ENCODE measurements at regions not wholly inside any gene's neighbourhood (a gene's known extent, or its start where the extent isn't known, plus 50 kb on each side); places are given as distances from the start of the nearest gene placed in this dataset.
"Not testable (repeated sequence)": the region's sequence is repeated elsewhere in the genome, so short reads cannot be mapped to it uniquely, and the experiment has no call there.

GRCh38 chr1:106290805-106291501 lies 765.5 kb upstream of the PRMT6 start:
- no peak for DNase-seq (ENCODE audit: low read depth)
- H3K4me3 ChIP-seq (ENCODE audit: low read depth, low read length): no peak overlapping the region

- H3K4me3 ChIP-seq (ENCODE audit: low read depth, low read length): no peak overlapping the region
- DNase-seq (ENCODE audit: low read depth): no peak
Observed at GRCh38 chr1:106292130-106292529, 764.3 kb upstream of the PRMT6 start.

- H3K4me3 ChIP-seq (ENCODE audit: low read depth, low read length): no peak overlapping the region
- DNase-seq (ENCODE audit: low read depth): no peak
Observed at GRCh38 chr1:106296431-106296830, 760.0 kb upstream of the PRMT6 start.

- no peak for DNase-seq (ENCODE audit: low read depth)
- H3K4me3 ChIP-seq (ENCODE audit: low read depth, low read length): no peak overlapping the region
Observed at GRCh38 chr1:106304106-106304505, 752.4 kb upstream of the PRMT6 start.

- no peak overlapping the region for H3K4me3 ChIP-seq (ENCODE audit: low read depth, low read length)
- DNase-seq (ENCODE audit: low read depth): no peak
Observed at GRCh38 chr1:106319612-106320011, 736.9 kb upstream of the PRMT6 start.

- no peak for DNase-seq (ENCODE audit: low read depth)
- no peak overlapping the region for H3K4me3 ChIP-seq (ENCODE audit: low read depth, low read length)
Observed at GRCh38 chr1:106325600-106325999, 730.9 kb upstream of the PRMT6 start.

GRCh38 chr1:106344494-106344893 lies 712.0 kb upstream of the PRMT6 start:
- DNase-seq (ENCODE audit: low read depth): no peak
- H3K4me3 ChIP-seq (ENCODE audit: low read depth, low read length): no peak overlapping the region

- no peak overlapping the region for H3K4me3 ChIP-seq (ENCODE audit: low read depth, low read length)
- no peak for DNase-seq (ENCODE audit: low read depth)
Observed at GRCh38 chr1:106360252-106360651, 696.2 kb upstream of the PRMT6 start.

- DNase-seq (ENCODE audit: low read depth): no peak
- no peak overlapping the region for H3K4me3 ChIP-seq (ENCODE audit: low read depth, low read length)
Observed at GRCh38 chr1:106366627-106367319, 689.7 kb upstream of the PRMT6 start.

- DNase-seq (ENCODE audit: low read depth): no peak
- H3K4me3 ChIP-seq (ENCODE audit: low read depth, low read length): no peak overlapping the region
Observed at GRCh38 chr1:106378261-106378660, 678.2 kb upstream of the PRMT6 start.

- H3K4me3 ChIP-seq (ENCODE audit: low read depth, low read length): no peak overlapping the region
- no peak for DNase-seq (ENCODE audit: low read depth)
Observed at GRCh38 chr1:106380772-106381171, 675.7 kb upstream of the PRMT6 start.

- DNase-seq (ENCODE audit: low read depth); H3K4me3 ChIP-seq (ENCODE audit: low read depth, low read length): not testable (repeated sequence)
Observed at GRCh38 chr1:106389160-106389559, 667.3 kb upstream of the PRMT6 start.

GRCh38 chr1:106393046-106393445 lies 663.4 kb upstream of the PRMT6 start:
- DNase-seq (ENCODE audit: low read depth): no peak
- H3K4me3 ChIP-seq (ENCODE audit: low read depth, low read length): no peak overlapping the region

- no peak for DNase-seq (ENCODE audit: low read depth)
- H3K4me3 ChIP-seq (ENCODE audit: low read depth, low read length): no peak overlapping the region
Observed at GRCh38 chr1:106396020-106396419, 660.5 kb upstream of the PRMT6 start.

GRCh38 chr1:106398391-106398790 lies 658.1 kb upstream of the PRMT6 start:
- H3K4me3 ChIP-seq (ENCODE audit: low read depth, low read length): no peak overlapping the region
- no peak for DNase-seq (ENCODE audit: low read depth)

GRCh38 chr1:106406114-106406513 lies 650.4 kb upstream of the PRMT6 start:
- no peak overlapping the region for H3K4me3 ChIP-seq (ENCODE audit: low read depth, low read length)

GRCh38 chr1:106412321-106412720 lies 644.2 kb upstream of the PRMT6 start:
- DNase-seq (ENCODE audit: low read depth); H3K4me3 ChIP-seq (ENCODE audit: low read depth, low read length): not testable (repeated sequence)

More at GRCh38 chr1:106406114-106406513, 650.4 kb upstream of the PRMT6 start:
- no peak for DNase-seq (ENCODE audit: low read depth)

- DNase-seq (ENCODE audit: low read depth): no peak
- no peak overlapping the region for H3K4me3 ChIP-seq (ENCODE audit: low read depth, low read length)
Observed at GRCh38 chr1:106435269-106435668, 621.2 kb upstream of the PRMT6 start.

- no peak overlapping the region for H3K4me3 ChIP-seq (ENCODE audit: low read depth, low read length)
- no peak for DNase-seq (ENCODE audit: low read depth)
Observed at GRCh38 chr1:106439475-106439874, 617.0 kb upstream of the PRMT6 start.

- H3K4me3 ChIP-seq (ENCODE audit: low read depth, low read length): no peak overlapping the region
- no peak for DNase-seq (ENCODE audit: low read depth)
Observed at GRCh38 chr1:106447466-106447865, 609.0 kb upstream of the PRMT6 start.

- DNase-seq (ENCODE audit: low read depth): no peak
- no peak overlapping the region for H3K4me3 ChIP-seq (ENCODE audit: low read depth, low read length)
Observed at GRCh38 chr1:106456832-106457231, 599.6 kb upstream of the PRMT6 start.

All from skeletal muscle cell (primary cell).